PC-3 (cell line): ENCODE measurements at regions not wholly inside any gene's neighbourhood (a gene's known extent, or its start where the extent isn't known, plus 50 kb on each side); places are given as distances from the start of the nearest gene placed in this dataset.
A peak's percentile ranks its signal among the peaks of the same experiment; 100 is the strongest.

Source experiments
- ATAC-seq: fragments of 200-7000 bp; cut with Tn5 transposase; 2 replicates; pipeline ENCODE4 v1.9.1; 2020; ENCODE audit warnings: mild to moderate bottlenecking, moderate library complexity
- BruUV-seq: library from RNA; stranded (reverse); fragments of 400-500 nt; replicated peaks from 2 replicates; lab custom pipeline; 2021; lab: Mats Ljungman, UMichigan
- CTCF ChIA-PET: fragments of 300-600 bp; sonication (Branson Sonifier 250); formaldehyde crosslinking; loops from one replicate; lab custom pipeline; 2022; ENCODE audit warnings: antibody characterized with exemption; lab: Charles Lee
- POLR2A ChIA-PET: fragments of 300-600 bp; sonication (Branson Sonifier 250); formaldehyde crosslinking; loops from one replicate; lab custom pipeline; 2022; ENCODE audit warnings: antibody characterized with exemption; ENCODE audit not compliant: unreplicated experiment; lab: Charles Lee
- DNase-seq: peaks from one replicate; pipeline ENCODE4 v3.0.0-alpha.2; 2015
- H2AFZ ChIP-seq: fragments of 300-600 bp; sonication (generic); 2 replicates; pipeline ENCODE4 v1.6.0; 2016; ENCODE audit warnings: antibody characterized with exemption, low read length
- H3F3A ChIP-seq: fragments of 300-600 bp; sonication (generic); one replicate; pipeline ENCODE4 v1.6.0; 2017; ENCODE audit warnings: antibody characterized with exemption, low read length, control low read depth, mild to moderate bottlenecking; ENCODE audit not compliant: unreplicated experiment
- H3K27ac ChIP-seq: fragments of 300-600 bp; sonication (generic); 2 replicates; pipeline ENCODE4 v1.5.1; 2016; ENCODE audit warnings: mild to moderate bottlenecking, low read length
- H3K27me3 ChIP-seq: fragments of 300-600 bp; sonication (generic); 2 replicates; pipeline ENCODE4 v1.6.1; 2016; ENCODE audit warnings: low read length, mixed read lengths
- H3K36me3 ChIP-seq: fragments of 300-600 bp; sonication (generic); 2 replicates; pipeline ENCODE4 v1.6.1; 2016; ENCODE audit warnings: low read depth, mixed run types, low read length, mixed read lengths
- H3K4me1 ChIP-seq: fragments of 300-600 bp; sonication (generic); 2 replicates; pipeline ENCODE4 v1.5.1; 2016; ENCODE audit warnings: low read length; ENCODE audit not compliant: insufficient read depth
- H3K4me2 ChIP-seq: fragments of 300-600 bp; sonication (generic); 2 replicates; pipeline ENCODE4 v1.6.0; 2016; ENCODE audit warnings: low read length
- H3K4me3 ChIP-seq: fragments of 300-600 bp; sonication (generic); 2 replicates; pipeline ENCODE4 v1.5.1; 2016; ENCODE audit warnings: mild to moderate bottlenecking, low read length, mixed read lengths
- H3K79me2 ChIP-seq: fragments of 300-600 bp; sonication (generic); 2 replicates; pipeline ENCODE4 v1.6.1; 2017; ENCODE audit warnings: low read length, mixed read lengths
- H3K9ac ChIP-seq: fragments of 300-600 bp; sonication (generic); 2 replicates; pipeline ENCODE4 v1.6.0; 2016; ENCODE audit warnings: mild to moderate bottlenecking, low read length
- H3K9me2 ChIP-seq: fragments of 300-600 bp; sonication (generic); replicated peaks from 2 replicates; pipeline ENCODE4 v1.6.1; 2016; ENCODE audit warnings: mixed run types, low read length, mixed read lengths
- H3K9me3 ChIP-seq: fragments of 300-600 bp; sonication (generic); 2 replicates; pipeline ENCODE4 v1.6.1; 2016; ENCODE audit warnings: low read length, mixed read lengths
- H4K20me1 ChIP-seq: fragments of 300-600 bp; sonication (generic); 2 replicates; pipeline ENCODE4 v1.6.1; 2016; ENCODE audit warnings: low read length, mixed read lengths
- EZH2 ChIP-seq: fragments of 300-600 bp; sonication (generic); IDR thresholded peaks from one replicate; pipeline ENCODE4 v1.6.1; 2017; ENCODE audit warnings: antibody characterized with exemption, mild to moderate bottlenecking, low read length; ENCODE audit not compliant: unreplicated experiment
- EZH2phosphoT487 ChIP-seq: fragments of 300-600 bp; sonication (generic); IDR thresholded peaks from 2 replicates; pipeline ENCODE4 v1.6.1; 2018; ENCODE audit warnings: mild to moderate bottlenecking, antibody characterized with exemption, low read length, borderline replicate concordance
- intact Hi-C: fragments of 100-400 bp; cut with micrococcal nuclease; formaldehyde crosslinking; loops from 2 replicates; pipeline ENCODE4 v1.9.0; 2023
- TF ChIP-seq, protein P1 (sequence below): fragments of 300-600 bp; sonication (generic); conservative IDR thresholded peaks from 2 replicates; pipeline ENCODE4 v1.5.1; 2017; ENCODE audit warnings: antibody characterized with exemption, low read depth, mild to moderate bottlenecking, low read length

DNA sequence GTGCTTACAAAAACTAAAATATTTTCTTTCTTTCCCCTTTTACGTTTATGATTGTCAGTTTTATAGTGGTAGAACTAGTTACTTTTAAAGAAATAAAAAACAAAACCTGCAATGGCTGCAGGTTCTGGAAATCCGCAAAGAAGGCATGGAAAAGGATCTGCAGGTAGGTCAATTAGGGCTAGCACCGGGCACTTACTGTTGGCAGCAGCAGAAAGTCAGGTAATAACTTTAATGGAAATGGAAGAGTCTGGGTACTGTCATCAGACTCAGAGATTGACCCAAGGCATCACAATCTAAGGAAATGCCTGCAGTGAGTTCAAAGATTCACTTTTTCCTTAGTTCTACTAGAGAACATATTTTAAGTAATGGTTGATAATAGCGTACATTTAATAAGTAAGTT, 1136.3 kb upstream of the B3GALT2 start:
- ATAC-seq (no peak), DNase-seq (no peak)
- Histone ChIP-seq H3K36me3 (no peaks in the 10 kb centered on the region), H3K4me2 (no peak overlapping the region), H3K9ac (no peak overlapping the region), H3K4me3 (no peak overlapping the region), H4K20me1 (no peaks in the 10 kb centered on the region), H3K9me2 (no peaks in the 10 kb centered on the region), H3K27ac (no peak overlapping the region), H3F3A (no peaks in the 10 kb centered on the region), H3K4me1 (no peaks in the 10 kb centered on the region), H3K27me3 (no peaks in the 10 kb centered on the region), H3K9me3 (no peaks in the 10 kb centered on the region), H3K79me2 (no peaks in the 10 kb centered on the region), H2AFZ (no peak overlapping the region)
- BruUV-seq = no TSS peak
- intact Hi-C loops = no loop called here
- POLR2A ChIA-PET = no interaction called here
- CTCF ChIA-PET = no interaction called here
- TF ChIP-seq, protein P1, sequence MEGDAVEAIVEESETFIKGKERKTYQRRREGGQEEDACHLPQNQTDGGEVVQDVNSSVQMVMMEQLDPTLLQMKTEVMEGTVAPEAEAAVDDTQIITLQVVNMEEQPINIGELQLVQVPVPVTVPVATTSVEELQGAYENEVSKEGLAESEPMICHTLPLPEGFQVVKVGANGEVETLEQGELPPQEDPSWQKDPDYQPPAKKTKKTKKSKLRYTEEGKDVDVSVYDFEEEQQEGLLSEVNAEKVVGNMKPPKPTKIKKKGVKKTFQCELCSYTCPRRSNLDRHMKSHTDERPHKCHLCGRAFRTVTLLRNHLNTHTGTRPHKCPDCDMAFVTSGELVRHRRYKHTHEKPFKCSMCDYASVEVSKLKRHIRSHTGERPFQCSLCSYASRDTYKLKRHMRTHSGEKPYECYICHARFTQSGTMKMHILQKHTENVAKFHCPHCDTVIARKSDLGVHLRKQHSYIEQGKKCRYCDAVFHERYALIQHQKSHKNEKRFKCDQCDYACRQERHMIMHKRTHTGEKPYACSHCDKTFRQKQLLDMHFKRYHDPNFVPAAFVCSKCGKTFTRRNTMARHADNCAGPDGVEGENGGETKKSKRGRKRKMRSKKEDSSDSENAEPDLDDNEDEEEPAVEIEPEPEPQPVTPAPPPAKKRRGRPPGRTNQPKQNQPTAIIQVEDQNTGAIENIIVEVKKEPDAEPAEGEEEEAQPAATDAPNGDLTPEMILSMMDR = no peak

DNA sequence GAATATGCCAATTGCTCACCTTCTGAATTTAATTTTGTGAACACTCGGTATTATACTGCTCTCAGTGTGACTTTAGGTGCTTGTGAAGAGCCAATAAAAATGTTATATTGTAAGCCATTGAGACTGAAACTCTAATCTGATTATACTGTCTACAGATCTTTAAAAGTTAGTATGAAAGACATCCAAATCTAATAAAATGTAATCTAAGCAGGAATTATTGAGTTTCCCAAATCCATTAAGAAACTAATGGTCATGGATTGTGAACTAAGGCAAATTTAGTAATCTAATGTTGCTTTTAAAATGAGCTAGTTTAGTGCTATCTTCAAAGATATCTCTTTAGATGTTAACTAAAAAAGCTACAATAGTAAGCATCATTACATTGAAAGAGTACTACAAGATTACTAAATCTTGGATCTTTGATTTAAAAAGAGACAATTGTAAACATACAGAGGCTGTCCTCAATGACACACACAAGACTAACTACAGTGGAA, 1132.4 kb upstream of the B3GALT2 start:
- ATAC-seq = no peak
- Histone ChIP-seq H3K4me3 (no peak overlapping the region), H3K9me2 (no peaks in the 10 kb centered on the region), H3K79me2 (no peaks in the 10 kb centered on the region), H3K9ac (no peak overlapping the region), H3K4me2 (no peak overlapping the region), H3K9me3 (no peaks in the 10 kb centered on the region), H3F3A (no peaks in the 10 kb centered on the region), H3K27ac (no peak overlapping the region), H3K4me1 (no peaks in the 10 kb centered on the region), H2AFZ (no peak overlapping the region), H4K20me1 (no peaks in the 10 kb centered on the region), H3K36me3 (no peaks in the 10 kb centered on the region), H3K27me3 (no peaks in the 10 kb centered on the region)
- ChIA-PET CTCF (no interaction called here), POLR2A (no interaction called here)
- intact Hi-C loops = no loop called here
- TF ChIP-seq EZH2 (no peak), EZH2phosphoT487 (no peak)
- TF ChIP-seq, protein P1 = no peak
- BruUV-seq = no TSS peak
- DNase-seq = no peak

DNA sequence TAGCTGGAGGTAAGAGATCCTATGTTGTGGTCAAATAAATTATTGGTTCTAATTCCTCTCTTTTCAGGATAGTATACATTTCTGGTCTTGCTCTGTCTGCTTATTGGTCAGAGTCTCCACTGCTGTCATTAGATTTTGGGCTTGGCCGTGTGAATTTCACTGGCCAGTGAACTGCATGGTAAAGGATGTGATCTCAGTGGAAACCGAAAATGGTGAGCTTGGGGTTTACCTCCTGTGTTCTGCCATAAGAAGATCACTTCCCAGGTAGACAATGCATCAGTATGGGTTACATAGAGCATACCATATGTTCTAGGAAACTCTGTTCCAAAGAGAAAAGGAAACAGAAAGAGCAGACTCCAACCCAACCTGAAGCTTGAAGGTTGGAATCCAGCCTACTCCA, 1123.3 kb upstream of the B3GALT2 start:
- H3K27ac ChIP-seq = no peak overlapping the region
- no peaks in the 10 kb centered on the region for H3K27me3 ChIP-seq
- TF ChIP-seq, protein P1 = no peak
- TF ChIP-seq EZH2 = no peak
- TF ChIP-seq EZH2phosphoT487 = no peak
- H3K36me3 ChIP-seq = no peaks in the 10 kb centered on the region
- intact Hi-C loops = loop anchor here (10.0 kb wide), 1 partner anchor 155 kb away; no protein-coding TSS in a partner anchor
- no peak for DNase-seq
- H3K9me3 ChIP-seq = no peaks in the 10 kb centered on the region
- no peaks in the 10 kb centered on the region for H3K79me2 ChIP-seq
- no peaks in the 10 kb centered on the region for H3K9me2 ChIP-seq
- H4K20me1 ChIP-seq = no peaks in the 10 kb centered on the region
- peaks cover 4% of the 10 kb centered on the region; the same call in 1 of the 2 replicates for H3K4me1 ChIP-seq
- H3F3A ChIP-seq = no peaks in the 10 kb centered on the region
- H2AFZ ChIP-seq = no peak overlapping the region
- no peak overlapping the region for H3K4me3 ChIP-seq
- no peak overlapping the region for H3K9ac ChIP-seq
- ChIA-PET CTCF (no interaction called here), POLR2A (no interaction called here)
- no peak; the same call in 1 of the 2 replicates for ATAC-seq
- H3K4me2 ChIP-seq = 0 out of 2 replicates have a peak overlapping the region, but pooled peaks have one; percentile 22
- no TSS peak for BruUV-seq
